ENCODE measurements at regions not wholly inside any gene's neighbourhood (a gene's known extent, or its start where the extent isn't known, plus 50 kb on each side); places are given as distances from the start of the nearest gene placed in this dataset.

DNA sequence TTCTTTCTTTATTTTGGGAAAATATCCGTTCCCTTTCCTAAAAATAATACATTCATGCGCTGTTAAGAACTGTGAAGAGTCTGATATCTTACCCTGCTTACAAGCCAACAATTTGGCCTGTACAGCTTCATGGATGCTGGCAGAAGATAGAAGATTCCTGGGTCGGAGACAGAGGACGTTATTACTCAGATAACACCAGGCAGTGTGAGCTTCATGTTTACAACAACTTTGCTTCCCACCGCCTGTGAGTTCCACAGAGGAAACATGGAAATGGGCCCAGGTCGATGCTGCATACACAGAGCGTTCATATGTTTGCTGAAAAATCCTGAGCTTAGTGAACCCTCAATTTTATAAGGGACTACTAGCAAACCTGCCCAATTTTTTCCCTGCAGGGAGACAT, 705.6 kb upstream of the SEL1L start:
- DNase-seq (ENCODE audit: low spot score), result no peak
- in situ Hi-C loops (cut with MboI; ENCODE audit: low pct_unique_long_range_greater_than_20kb, low sequenced_read_pairs, unreplicated experiment), result no loop called here
- TF ChIP-seq, protein P1, sequence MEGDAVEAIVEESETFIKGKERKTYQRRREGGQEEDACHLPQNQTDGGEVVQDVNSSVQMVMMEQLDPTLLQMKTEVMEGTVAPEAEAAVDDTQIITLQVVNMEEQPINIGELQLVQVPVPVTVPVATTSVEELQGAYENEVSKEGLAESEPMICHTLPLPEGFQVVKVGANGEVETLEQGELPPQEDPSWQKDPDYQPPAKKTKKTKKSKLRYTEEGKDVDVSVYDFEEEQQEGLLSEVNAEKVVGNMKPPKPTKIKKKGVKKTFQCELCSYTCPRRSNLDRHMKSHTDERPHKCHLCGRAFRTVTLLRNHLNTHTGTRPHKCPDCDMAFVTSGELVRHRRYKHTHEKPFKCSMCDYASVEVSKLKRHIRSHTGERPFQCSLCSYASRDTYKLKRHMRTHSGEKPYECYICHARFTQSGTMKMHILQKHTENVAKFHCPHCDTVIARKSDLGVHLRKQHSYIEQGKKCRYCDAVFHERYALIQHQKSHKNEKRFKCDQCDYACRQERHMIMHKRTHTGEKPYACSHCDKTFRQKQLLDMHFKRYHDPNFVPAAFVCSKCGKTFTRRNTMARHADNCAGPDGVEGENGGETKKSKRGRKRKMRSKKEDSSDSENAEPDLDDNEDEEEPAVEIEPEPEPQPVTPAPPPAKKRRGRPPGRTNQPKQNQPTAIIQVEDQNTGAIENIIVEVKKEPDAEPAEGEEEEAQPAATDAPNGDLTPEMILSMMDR (IDR thresholded peaks at IDR 0.05; ENCODE audit: extremely low read depth, insufficient read depth, missing control alignments), result no peak

DNA sequence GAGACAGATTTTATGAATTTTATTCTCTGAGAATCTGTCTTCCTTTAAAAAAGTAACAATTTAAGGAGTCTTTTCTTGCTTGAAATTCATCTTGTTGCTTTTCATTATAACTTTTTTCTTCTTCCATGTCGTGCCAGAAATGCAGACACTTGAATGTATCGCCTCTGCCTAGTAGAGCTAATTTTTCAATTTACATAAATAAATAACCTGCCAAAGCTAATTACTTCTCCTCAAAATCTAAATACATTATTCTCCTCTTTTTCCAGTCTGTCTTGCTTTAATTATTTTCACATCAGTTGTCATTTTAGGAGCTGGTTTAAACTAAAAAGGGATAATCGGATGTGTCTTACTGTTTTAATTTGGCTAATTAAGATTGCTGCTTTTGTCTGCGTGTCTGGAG, 711.1 kb upstream of the SEL1L start:
- TF ChIP-seq, protein P1 (IDR thresholded peaks at IDR 0.05; ENCODE audit: extremely low read depth, insufficient read depth, missing control alignments), result no peak
- in situ Hi-C loops (cut with MboI; ENCODE audit: low pct_unique_long_range_greater_than_20kb, low sequenced_read_pairs, unreplicated experiment), result no loop called here
- DNase-seq (ENCODE audit: low spot score), result no peak

DNA sequence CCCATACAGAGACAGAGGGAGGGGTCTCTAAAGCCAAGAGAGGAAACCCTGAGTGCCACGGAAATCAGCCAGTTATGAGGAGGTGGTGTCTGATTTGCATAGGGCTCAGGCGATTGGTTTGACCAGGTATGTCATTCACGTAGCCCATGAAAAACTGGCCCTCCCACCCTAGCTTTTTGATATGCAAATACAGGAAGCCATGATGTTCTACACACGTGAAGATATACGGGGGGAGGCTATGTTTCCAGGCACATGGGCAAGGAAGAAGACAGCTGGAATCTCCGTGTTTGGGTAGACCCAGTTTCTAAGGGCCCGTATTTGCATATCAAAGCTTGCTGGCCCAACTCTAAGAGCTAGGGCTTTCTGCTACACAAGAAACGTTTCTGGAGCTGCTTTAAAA, 717.8 kb upstream of the SEL1L start:
- DNase-seq (ENCODE audit: low spot score), result no peak
- TF ChIP-seq, protein P1 (IDR thresholded peaks at IDR 0.05; ENCODE audit: extremely low read depth, insufficient read depth, missing control alignments), result no peak
- in situ Hi-C loops (cut with MboI; ENCODE audit: low pct_unique_long_range_greater_than_20kb, low sequenced_read_pairs, unreplicated experiment), result no loop called here

DNA sequence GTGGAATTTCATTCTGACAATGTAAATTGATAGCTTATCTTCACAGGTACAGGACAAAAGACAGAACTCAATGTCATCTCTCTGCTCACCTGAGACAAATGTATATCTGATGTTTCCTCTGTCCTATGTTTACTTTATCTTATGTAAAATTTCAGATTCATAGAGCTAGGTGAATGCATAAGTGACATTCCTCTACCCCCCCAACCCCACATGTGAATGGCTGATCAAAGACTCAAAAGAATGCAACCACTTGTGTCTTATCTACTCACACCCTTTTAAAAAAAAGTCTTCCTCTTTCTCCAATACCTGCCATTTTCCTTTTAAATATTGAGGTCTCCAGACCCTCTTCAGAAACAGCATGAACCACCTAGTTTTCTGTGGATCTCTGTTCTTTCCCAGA, 736.6 kb upstream of the SEL1L start:
- no peak for DNase-seq (ENCODE audit: low spot score)
- in situ Hi-C loops (cut with MboI; ENCODE audit: low pct_unique_long_range_greater_than_20kb, low sequenced_read_pairs, unreplicated experiment), result no loop called here
- TF ChIP-seq, protein P1 (IDR thresholded peaks at IDR 0.05; ENCODE audit: extremely low read depth, insufficient read depth, missing control alignments), result no peak

DNA sequence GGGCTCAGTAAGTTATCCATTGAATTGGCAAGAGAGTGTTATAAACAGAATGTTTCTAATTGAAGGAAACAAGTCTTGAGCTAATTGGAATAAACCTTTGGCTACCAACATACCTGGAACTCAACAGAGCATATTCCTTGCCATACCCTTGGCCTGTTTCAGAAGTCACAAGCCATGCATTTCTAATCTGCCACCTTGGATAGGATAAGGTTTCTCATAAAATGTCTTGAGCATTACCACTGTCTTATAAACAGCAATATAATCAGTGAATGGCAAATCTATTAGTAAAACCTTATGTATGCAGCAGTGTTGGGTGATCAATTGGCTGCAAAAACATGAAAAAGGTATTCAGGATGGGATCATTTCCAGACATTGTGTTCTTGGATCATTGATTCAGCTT, 765.2 kb upstream of the SEL1L start:
- in situ Hi-C loops (cut with MboI; ENCODE audit: low pct_unique_long_range_greater_than_20kb, low sequenced_read_pairs, unreplicated experiment), result no loop called here
- TF ChIP-seq, protein P1 (IDR thresholded peaks at IDR 0.05; ENCODE audit: extremely low read depth, insufficient read depth, missing control alignments), result no peak
- DNase-seq (ENCODE audit: low spot score), result no peak

DNA sequence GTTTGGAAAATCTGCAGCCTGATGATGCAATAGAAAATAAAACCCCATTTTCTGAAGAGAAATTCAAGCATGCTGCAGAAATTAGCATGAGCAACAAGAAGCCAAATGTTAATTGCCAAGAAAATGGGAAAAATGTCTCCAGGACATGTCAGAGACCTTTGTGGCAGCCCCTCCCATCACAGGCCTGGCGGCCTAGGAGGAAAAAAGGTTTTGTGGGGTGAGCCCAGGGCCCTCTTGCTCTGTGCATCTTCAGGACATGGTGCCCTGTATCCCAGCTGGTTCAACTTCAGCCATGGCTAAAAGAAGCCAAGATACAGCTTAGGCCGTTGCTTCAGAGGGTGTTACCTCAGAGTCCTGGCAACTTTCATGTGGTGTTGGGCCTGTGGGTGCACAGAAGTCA, 775.5 kb upstream of the SEL1L start:
- DNase-seq (ENCODE audit: low spot score), result no peak
- TF ChIP-seq, protein P1 (IDR thresholded peaks at IDR 0.05; ENCODE audit: extremely low read depth, insufficient read depth, missing control alignments), result no peak

DNA sequence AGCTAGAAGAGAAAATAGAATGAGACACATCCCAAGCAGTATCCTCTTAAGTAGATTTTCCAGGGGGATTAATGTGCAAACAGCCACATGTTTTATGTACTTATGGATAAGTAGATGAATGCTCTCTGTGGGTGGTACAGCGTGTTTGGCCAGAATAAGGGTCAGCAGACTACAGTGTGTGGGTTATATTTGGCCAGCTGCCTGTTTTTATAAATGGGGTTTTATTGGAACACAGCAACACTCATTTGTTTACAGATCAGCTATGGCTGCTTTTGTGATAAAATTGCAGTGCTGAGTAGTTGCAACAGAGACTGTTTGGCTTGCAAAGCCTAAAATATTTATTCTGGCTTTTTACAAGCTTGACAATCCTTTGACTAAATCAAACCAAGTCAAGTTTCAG, 780.2 kb upstream of the SEL1L start:
- in situ Hi-C loops (cut with MboI; ENCODE audit: low pct_unique_long_range_greater_than_20kb, low sequenced_read_pairs, unreplicated experiment), result no loop called here
- TF ChIP-seq, protein P1 (IDR thresholded peaks at IDR 0.05; ENCODE audit: extremely low read depth, insufficient read depth, missing control alignments), result no peak
- DNase-seq (ENCODE audit: low spot score), result no peak

More for the DNA sequence above, 775.5 kb upstream of the SEL1L start:
- in situ Hi-C loops (cut with MboI; ENCODE audit: low pct_unique_long_range_greater_than_20kb, low sequenced_read_pairs, unreplicated experiment), result no loop called here
